HG03095 (cell line): ENCODE measurements at regions not wholly inside any gene's neighbourhood (a gene's known extent, or its start where the extent isn't known, plus 50 kb on each side); places are given as distances from the start of the nearest gene placed in this dataset.

Source experiments
- ATAC-seq: cut with Tn5 transposase; IDR thresholded peaks from one replicate; pipeline ENCODE4 v1.9.1; 2021; ENCODE audit warnings: moderate library complexity; ENCODE audit not compliant: unreplicated experiment

DNA sequence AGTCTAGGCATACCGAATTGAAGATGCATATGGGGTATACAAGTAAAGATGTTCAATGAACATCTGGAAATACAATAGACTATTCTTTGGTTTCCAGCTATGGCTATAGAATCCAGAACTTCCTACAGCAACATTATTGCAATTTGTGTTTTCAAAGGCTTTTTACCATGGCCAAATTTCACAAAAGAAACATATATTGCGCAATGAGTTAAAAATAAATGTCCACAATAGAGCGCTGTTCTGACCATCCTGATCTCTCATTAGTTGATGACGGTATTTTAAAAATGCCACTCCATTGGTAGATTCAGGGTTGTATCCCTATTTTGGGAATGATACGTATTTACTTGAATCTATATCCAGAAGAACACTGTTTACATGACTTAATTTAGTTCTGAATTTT lies 139.2 kb downstream of the LINC00632 start:
- no peak for ATAC-seq

DNA sequence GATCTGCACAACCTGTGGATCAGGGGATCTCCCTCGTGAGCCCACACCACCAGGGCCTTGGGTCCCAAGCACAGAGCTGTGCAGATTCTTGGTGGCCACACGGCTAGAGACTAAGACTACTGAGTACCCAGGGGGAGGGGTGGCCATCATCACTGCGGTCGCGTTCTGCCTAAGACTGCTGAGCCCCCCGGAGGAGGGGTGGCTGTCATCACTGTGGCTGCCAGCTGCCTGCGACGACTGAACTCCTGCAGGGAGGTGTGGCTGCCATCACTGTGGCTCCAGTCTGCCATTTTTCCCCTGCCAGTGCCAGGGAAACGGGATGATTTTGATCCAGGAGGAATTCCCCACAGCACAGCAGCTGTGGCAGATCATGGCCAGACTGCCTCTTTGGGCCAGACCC lies 141.7 kb upstream of the SPANXB1 start:
- ATAC-seq = no peak

DNA sequence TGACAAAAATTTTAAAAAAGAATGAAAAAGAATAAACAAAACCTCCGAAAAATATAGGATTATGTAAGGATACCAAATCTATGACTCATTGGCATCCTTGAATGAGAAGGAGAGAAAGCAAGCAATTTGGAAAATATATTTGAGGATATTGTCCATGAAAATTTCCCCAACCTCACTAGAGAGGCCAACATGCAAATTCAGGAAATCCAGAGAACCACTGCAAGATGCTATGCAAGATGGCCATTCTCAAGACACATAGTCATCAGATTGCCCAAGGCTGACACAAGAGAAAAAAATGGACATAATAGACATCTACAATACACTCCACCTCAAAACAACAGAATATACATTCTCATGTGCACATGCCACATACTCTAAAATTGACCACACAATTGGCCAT lies 135.9 kb upstream of the SPANXB1 start:
- ATAC-seq = no peak

DNA sequence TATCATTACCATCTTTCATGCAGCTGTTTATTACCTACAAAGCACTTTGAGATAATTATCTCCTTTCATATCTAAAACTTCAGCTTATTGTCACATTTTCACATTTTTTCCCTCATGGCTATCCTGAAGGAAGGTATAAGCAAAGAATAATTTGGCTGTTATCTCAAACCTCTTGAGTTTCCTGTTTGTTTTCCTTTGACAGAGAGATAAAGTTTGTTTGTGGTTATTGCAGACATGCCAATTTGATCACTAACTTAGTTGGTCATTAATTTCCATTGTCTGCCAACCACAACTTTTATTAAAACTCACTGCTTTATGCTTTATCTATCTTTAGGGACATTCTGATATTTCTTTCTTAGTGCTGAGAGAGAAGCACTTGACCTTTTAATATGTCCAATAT lies 89.8 kb upstream of the SPANXB1 start:
- no peak for ATAC-seq

DNA sequence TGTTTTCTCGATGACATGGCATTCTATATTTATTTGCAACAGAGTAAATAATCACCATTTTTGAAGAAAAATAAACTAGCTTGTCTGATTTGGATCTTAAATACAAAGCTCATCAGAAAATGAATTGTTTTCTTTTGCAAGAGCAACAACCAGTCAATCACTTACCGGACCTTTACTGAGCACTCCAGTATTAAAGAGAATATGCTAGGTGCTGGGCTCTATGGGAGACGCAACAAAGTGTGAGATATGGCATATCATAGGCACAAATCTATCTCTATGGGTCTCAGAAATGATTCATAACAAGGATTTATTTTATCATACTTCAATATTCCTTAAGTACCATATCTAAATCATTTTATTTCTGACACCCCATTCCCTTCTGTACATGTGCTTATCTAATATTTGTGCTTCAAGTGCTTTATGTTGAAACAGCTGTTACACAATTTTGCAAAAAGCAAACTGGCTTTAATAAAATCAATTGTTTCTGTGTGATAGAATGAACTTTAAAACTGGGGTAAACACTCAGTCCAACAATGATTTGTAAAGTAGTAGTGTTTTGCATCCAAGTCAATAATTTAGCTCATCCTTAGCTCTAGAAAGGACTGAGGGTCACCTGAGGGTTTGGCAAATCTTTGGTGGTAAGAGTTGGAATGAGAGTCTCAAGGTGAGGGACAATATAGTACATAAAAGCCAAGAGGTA lies 88.4 kb upstream of the SPANXB1 start:
- ATAC-seq = no peak

DNA sequence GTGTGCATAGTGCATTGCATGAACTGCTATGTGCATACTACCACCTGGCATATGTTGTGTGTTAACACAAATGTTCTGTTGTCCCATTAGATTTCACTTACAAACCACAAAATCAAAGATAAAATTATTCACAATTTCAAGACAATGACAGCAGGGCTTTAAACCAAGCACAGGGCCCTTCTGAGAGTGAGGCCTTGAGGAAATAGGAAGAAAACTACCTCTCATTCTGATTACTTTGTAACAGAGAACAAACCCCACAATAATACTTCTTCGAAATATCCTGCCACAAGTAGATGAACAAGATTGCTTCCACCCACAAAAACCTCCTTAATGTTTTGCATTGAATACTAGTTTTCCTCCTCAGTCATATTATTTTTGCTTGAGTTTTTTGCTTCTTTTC lies 85.5 kb upstream of the SPANXB1 start:
- no peak for ATAC-seq

DNA sequence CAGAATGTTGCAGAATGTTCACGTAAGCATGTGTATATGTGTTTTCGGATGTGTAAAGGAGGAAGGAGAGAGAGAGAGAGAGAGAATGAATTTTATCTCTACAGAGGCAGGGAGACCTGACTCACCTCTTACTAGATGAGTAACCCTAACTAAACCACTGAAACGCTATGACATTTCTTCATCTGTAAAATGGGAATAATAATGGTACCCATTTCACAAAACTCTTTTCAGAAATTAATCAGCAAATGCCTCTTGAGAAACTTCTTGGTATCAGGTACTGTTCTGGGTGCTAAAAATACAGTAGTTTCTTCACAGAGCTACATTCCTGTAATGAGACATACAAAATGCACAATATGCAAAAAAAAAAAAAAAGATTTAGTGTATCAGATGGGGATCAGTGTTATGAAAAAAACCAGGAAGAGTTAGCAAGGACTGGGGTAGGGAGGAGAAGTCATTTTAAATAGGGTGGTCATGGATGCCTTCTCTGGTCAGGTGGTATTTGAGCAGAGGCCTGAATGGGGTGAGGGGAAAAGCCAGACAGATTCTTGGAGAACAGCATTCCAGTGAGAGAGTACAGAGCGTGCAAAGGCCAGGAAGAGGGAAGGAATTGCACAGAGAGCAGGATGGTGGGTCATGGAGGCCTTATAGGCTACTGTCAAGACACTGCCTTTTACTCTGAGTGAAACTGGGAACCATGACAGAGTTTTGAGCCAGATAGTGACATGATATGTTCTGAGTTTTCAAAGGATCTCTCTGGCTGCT lies 84.9 kb upstream of the SPANXB1 start:
- peak; percentile 41 for ATAC-seq

DNA sequence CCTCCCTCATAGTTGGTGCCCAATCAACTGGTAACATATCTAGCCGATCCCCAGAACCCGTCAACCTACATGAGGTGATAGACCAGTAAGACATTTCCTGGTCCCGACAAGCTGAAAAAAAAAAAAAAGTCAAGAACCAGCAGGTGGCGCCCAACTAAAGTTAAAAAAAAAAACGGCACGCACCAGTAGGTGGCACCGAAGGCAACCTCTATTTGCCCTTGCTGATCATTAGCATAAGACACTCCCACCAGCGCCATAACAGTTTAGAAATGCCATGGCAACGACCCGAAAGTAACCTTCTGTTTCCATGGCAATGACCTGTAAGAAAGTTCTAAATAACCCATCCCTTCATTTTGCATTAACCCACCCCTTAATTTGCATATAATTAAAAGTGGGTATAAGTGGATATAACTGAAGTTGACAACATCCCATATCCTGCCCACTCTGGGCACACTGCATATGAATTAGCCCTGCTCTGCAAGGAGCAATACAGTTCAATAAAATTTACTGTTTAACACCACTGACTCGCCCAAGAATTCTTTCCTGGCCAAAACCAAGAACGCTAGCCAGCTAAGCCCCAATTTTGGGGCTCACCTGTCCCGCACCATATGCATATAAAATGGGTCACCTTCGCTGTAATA lies 83.9 kb upstream of the SPANXB1 start:
- ATAC-seq = peak; percentile 75

DNA sequence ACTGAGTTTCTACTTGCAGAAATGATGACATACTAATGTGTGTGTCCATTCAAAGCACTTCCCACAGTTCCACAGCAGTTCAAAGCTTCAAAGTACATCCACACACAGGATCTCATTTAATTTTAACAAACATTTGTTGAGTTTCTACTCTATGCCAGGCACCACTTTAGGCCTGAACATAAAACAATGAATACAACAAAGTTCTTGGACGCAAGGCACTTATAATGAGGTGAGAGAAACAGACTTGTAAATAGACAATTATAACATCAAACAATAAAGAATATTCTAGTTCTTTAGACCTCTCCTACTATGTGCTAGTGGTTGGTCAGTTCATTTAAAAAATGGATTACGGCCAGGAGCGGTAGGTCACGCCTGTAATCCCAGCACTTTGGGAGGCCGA lies 82.0 kb upstream of the SPANXB1 start:
- no peak for ATAC-seq

DNA sequence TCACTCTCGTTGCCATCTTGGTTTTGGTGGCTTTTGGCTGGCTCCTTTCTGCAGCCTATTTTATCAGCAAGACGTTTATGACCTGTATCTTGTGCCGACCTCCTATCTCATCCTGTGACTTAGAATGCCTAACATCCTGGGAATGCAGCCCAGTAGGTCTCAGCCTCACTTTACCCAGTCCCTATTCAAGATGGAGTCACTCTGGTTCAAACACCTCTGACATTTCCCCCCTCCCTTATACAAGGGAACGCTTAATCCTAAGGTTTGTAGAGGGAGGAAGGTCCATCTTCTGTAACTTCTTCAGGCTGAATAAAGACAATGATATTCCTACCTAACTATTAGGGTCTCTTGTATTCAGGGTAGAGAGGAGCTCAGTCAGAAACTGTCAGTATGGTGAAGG lies 79.3 kb upstream of the SPANXB1 start:
- ATAC-seq = no peak

DNA sequence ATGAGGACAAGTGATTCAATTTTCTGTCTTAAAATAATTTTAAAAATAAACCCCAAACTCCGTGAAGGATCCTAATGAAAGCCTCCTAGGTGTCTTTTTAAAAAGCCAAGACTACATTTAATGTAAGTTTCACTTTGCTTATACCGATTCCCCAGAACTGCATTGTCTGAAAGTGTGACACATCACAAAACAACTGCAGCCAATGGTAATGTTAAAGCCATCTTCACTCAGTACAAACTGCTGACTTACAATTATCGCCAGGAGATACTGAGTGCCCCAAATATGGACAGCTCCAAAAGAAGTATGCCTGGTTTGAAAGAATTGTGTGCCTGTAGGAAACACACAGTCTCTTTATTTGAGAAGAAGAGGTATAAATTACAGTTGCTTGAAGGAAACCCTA lies 73.7 kb upstream of the SPANXB1 start:
- ATAC-seq = no peak

DNA sequence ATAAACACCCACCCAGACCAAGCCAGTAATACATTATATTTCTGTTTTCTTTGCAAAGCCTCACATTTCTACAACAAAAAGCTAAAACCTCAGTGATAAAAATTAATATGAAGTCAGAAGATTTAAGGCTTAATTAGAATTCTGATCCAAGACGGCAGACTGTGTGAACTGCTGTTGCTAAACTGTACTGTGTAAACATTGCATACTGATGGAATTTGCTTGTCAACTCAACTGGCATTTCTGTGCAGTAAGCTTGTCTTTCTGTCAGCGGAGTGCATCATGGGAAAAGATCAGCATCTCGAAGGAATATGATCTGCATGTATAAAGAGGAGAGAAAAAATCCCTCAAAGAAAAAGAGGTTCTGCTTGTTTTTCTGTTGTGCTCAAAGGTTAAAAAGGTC lies 69.4 kb upstream of the SPANXB1 start:
- ATAC-seq = no peak

DNA sequence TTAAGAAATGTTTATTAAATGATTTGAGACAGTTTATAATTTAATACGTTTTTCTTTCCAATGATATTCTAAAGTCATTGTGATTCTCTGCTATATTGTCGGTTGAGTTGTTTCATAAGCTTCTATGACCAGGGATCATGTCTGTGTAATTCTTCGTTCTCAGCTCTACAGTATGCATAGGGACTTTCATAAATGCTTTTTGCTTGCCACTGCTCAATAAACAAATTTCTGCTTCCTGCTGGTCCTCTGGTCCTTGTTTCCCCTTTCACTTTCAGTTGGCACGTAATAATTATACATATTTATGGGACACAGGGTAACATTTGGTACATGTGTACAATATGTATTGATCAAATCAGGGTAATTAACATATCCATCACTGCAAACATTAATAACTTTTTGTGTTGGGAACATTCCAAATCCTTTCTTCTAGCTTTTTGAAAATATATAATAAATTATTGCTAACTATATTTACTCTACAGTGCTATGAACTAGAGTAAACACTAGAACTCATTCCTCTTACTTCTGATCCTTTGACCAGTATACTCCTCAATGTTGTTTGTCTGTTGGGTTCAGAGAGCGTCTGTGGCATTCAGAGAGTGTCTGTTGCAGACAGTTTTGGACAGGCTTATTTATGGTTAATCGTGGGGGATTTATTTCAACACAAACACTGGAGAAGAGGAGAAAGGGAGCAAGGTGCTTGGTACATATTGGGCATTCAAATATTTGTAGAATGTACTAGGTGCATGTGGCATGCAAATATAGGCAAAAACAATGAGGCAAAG lies 68.3 kb upstream of the SPANXB1 start:
- no peak for ATAC-seq

DNA sequence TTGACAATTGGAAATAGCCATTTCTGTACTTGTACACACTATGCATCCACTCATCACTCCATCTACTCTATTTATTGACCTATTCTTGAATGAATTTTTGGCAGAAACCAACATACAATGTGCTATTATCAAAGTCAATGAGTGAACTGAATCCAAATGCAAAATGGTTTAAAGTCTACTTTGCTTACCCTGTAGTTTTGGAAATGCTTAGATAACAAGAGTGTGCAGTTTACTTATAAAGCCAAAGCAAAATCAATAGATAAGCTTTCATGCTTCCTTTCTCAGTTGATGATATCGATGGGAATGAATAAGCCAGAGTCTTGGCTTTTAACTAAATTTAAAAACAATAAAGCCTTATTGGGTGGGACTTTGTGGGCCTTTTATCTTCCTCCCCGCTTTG lies 58.9 kb upstream of the SPANXB1 start:
- ATAC-seq = no peak

DNA sequence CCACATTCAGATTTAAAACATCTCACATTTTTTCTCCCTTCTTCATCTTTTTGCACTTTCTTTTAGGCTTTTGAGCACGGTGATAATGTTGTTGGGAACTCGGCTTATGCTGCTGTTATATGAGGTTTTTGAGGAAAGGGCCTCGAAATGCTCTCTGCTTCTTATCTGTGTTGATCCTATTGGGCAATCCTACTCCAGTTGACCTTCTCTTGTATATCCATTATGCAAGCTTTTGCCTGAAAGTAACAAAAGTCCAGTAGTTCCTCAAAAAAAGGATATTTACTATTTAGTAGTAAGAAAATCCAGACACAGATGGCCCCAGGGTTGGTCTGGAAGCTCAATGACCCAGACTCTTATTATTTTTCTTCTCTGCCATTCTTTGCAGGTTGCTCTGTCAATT lies 57.7 kb upstream of the SPANXB1 start:
- no peak for ATAC-seq

DNA sequence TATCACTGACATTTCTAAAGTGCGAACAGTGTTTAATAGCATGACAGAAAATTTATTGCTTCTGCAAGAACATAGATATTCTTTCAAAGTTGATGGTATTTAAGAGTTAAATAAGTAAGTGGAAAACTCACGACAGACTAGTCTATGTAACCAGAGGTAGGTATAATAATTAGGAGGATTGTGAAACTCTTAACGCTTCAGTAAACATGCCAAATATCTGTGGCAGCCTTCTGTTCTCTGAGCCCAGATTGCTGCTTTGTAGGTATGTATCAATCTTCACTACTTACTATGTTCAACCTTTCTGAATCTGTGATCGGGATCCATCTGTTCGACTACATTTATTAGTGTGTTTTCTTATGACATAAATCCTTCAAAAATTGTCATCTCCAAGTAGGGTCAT lies 53.6 kb upstream of the SPANXB1 start:
- ATAC-seq = no peak

DNA sequence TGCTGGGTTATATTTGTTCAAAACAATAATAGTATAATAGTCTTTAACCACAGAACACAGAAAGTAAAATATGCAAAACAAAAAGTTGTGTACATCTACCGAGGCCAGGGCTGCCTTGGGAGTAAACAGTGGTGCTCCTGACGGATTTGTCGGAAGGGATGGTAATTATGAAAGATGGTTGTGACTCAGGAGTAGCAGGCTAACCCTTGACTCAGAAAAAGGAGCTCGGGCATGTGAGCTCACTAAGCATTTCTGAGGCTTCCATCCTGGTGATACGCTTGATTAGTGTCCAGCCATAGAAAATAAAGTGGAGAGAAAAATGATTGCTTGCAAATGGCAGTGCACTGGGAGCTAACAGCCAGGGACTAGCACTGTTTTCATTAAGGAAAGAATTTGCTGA lies 53.2 kb upstream of the SPANXB1 start:
- no peak for ATAC-seq
